ENCODE measurements at regions not wholly inside any gene's neighbourhood (a gene's known extent, or its start where the extent isn't known, plus 50 kb on each side); places are given as distances from the start of the nearest gene placed in this dataset.

DNA sequence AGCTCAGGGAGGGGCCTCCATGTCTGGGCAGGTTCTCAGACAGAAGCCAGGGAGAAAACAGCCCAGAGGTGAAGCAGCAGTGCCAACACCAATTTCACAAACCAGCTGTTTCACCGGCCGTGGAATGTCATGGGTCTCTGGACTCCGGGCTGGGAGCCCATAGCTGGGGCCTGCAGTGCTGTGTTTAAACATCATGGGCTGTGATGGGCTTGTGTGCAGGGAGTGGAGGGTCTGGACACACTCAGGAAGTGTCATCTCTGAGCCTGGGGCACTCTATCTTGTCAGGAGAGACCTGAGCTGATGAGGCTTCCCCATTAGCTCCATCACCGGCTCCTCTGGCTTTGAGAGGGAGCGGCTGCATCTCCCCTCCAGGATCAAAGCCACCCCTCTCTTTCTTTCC lies 173.6 kb upstream of the IGSF21 start:
- no peak for DNase-seq

DNA sequence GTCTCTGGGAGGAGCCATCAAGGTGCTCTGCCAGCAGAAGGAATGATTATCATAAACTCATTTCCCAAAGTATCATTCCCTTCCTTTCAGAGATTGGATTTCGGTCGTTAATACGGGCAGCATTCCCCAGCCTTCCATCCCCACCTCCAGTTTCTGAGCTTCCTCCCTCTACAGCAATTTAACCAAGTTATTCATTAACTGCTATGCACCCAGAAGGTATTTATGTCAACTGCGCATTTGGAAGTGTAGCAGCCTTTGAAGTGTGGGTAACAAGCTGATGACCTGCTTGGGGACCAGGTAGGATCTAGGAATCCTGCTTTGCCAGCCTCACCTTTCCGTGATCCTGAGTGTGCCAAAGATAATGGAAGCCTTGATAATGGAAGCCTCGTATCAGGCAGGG lies 172.4 kb upstream of the IGSF21 start:
- DNase-seq = no peak

DNA sequence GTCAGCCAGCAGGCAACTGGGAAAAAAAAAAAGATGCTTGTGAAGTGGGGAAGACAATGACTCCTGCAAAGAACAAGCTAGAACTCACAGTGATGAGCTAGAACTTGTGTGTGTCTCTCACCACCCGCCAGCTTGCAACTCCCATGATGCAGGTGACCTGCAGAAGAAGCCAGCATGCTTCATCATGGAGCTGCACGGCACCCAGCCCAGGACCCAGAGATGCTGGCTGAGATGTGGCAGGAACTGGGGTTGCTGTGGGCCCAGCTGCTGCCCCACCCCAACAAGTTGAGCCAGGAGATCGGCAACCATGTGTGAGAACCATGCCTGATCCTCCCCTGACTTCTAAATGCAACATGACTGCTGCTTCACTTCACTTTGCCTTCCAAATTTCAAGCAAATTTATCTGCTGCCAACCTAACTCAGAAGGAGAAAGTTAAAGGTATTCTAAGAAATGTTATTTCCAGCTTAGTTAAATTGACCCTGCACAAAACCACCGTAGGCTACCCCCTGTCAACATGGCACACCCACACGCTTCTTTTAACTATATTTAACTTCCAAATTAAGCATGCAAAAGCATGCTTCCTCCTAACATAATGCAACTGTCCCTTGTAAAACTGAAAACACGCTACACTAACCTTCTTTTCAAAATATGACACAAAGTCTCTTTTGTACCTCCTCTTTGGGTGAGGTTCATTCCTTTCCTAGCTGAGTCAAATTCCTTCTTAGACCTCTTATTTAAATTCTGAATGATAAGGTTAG lies 166.0 kb upstream of the IGSF21 start:
- DNase-seq = no peak

DNA sequence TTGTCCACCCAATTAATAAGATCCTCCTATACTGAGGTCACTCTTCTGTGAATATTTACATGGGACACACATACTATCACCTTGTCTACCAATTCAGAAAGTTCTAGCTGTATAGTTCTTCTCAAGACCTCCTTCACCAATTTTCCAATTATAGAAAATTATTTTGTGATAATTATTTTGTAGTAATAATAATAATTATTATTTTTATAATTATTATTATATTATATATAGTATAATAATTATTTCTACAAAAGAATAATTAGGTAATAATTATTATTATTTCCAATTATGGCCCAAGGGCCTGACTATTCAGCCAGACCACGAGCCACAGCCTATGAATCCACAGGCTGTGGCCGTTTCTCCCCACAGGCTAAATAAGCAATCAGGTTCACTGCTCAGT lies 164.1 kb upstream of the IGSF21 start:
- DNase-seq = no peak

DNA sequence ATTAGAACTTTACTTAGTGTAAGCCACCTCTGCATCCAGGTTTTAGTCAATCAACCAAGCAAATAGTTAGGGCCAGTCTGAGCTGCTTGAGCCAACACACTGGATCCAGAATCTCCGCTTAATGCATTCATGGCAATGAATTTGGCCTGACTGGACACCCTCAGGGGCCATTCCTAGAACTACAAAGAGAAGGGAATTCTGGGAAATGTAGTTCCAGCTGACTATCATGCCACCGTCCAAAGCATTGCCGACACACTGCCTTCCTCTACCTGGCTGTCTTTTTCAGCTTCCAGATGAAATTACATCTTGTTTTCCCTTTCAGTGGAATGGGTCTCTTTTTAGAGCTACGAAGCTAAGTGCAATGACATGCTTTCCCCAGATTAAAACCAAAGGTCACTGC lies 163.0 kb upstream of the IGSF21 start:
- DNase-seq = no peak

DNA sequence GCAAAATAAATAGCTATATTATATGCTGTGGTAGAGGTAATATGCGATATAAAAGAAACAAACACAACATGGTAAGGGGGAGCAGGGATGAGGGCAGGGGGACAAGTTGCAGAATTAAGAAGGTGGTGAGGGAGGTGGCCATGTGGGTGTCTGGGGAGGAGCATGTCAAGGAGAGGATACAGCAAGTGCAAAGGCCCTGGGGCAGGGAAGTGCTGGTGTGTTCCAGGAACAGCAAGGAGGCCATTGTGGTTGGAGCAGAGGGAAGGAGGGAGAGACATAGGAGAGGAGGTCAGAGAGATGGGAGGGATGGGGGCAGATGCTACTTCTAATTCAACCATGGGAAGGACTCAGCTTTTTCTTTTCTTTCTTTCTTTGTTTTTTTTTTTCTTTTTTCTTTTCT lies 161.2 kb upstream of the IGSF21 start:
- no peak for DNase-seq

DNA sequence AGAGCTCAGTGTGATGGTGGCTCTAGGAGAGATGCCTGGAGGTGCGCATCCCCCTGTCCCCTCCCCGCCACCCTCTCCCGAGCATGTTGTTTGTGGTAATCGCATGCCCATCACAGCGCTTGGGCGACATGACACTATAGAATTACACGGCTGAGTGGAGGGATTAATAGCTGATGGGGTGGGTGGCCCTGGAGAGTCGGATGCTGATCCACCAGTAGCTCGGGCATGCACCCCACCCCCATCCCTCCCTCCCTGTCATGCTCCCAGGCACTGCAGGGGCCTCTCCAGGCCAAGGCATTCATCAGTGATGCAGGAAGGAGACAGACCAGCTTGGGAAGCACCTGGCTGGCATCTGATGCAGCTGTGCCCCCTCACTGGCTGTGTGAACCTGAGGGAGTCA lies 159.0 kb upstream of the IGSF21 start:
- DNase-seq = no peak

DNA sequence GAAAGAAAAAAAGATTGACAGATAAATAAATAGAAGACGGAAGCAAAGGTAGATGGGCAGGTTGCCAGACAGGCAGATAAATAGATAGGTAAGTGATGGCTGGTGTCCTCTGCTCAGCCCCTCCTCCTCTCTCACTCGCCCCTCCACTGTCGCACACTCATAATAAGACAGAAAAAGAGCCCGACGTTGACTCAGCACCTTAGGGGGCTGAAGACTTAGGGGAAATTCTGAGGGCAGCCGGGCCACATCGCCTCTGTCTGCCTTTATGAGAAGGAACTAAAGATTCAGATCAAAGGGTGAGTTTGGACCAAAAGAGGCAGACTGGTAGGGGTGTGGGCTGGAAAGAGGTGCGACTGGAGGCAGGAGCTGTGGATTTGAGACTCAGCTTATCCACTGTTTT lies 158.1 kb upstream of the IGSF21 start:
- DNase-seq = no peak

DNA sequence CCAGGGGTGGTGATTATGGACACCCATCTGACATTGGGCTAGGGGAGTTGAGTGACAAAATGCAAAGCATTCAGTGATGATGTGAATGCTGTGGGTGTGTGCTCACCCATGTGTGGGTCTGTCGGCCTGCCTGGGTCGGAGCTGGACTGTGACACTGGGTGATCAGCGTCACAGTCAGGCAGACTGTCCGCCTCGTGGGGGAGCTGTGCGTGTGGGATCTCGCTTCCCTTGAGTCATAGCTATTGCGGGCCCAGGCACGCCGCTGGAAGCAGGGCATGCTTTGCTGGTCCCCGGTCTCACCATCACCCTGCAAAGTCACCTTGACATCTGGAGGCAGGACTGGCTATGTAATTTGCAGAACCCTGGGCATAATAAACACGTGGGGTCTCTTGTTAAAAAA lies 156.9 kb upstream of the IGSF21 start:
- DNase-seq = no peak

DNA sequence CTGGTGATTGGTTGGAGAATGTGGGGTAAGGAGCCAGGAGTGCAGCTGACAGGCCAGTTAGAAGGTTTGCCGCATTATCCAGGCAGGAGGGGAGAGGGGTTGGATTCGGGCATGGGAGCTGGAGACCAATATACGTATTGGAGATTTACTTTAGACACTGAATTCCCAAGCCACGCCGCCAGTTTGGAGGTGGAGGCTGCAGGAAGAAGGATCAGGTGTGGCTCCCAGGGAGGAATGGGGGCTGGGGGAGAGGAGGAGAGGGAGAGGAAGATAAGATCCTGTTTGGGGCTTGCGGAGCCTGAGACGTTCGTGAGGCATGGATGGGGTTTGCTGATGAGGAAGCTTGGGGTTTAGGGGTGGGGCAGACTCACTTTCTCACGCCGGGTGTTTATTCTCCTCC lies 155.1 kb upstream of the IGSF21 start:
- DNase-seq = no peak

DNA sequence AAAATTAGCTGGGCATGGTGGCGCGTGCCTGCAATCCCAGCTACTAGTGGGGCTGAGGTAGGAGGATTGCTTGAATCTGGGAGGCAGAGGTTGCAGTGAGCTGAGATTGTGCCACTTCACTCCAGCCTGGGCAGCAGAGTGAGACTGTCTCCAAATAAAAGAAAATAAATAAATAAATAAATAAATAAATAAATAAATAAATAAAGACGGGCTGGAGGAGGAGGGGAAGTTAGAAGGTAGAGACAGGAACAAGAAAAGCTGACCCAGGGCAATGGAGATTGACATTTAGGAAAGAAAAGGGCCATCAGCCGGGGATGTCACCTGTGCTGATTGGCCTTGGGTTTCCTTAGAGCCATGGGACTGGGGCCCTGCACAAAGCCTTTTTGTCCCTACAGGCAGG lies 153.7 kb upstream of the IGSF21 start:
- no peak for DNase-seq

DNA sequence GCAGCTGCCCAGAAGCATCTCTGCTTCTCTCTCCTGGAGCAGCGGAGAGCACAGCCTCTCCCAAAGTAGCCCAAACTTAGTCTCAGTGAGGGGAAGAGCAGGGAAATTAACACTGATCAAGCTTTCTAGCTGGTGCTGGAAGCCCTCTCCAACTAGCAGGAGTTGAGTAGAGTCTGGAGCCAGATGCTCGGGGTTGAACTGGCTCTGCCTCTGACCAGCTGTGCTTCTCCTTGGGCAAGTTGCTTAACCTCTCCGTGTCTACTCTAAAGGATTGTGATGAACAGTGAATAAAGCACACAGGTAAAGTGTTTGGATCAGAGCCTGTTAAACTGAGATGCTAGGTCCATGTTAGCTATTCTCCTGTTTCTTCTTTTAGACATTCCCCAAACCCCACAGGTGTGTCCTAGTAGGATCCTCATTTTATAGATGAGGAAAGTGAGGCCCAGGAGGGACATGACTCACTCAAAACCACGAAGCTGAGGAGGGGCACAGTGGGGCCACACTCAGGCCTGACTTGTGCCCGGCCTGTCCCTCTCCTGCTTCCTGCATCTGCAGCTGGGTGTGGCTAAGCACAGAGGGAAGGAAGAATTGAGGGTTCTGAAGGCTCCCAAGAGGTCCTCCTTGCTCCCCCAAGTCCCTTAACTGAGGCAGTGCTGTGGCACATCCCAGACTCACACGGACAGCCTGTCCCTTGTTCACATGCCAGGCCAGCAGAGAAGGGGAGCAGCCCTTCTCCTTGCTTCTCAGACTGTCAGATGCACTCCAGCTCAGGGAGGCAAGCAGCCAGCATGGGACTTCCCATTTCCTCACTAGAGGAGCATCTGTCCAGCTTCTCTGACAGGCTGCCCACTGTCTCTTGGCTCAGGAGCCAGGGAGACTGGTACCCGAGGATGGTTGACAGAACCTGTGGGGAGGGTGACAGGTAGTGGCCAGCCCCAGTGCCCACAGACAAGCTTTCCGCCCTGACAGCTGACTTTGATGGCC lies 152.0 kb upstream of the IGSF21 start:
- no peak for DNase-seq

DNA sequence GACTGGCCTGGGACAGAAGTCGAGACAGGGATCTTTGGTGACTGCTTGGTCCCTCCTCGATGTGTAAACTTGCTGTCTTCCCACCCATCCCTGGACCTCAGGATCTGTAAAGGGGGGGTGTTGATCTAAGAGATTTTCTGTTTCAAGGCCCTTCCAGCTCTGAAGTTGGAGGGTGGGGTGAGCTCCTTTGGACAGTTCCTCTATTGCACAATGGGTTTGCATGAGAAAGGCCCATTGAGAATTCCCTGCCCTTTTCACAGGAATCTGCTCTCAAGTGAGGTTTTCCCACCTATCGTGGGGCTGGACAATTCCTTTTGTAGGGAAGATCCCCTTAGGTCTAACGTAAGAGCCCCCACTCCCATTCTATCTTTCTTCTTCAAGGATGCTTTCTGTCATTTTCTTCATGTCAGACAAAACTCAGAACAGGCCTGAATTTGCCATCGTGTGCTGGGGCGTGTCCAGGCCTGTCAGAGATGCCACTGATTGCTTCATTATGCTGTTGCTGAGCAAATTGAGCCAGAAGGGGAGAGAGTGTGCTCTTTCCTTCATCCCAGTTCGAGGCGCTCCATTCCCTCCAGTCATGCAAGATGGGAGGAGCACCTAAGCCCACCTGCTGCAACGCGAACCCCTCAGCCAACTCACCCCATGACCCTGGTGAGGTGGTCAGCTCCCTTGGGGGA lies 149.9 kb upstream of the IGSF21 start:
- no peak for DNase-seq

DNA sequence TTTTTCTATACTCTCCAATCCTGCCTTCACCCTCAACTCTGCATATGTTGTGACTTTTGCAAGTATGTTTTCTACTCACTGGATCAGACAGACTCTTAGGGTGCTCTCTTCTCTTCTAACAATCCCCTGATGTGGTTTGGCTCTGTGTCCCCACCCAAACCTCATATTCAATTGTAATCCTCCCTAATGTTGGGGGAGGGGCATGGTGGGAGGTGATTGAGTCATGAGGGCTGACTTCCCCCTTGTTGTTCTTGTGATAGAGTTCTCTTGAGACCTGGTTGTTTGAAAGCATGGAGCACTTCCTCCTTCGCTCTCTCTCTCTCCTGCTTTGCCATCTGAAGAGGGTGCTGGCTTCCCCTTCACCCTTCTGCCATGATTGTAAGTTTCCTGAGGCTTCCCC lies 148.9 kb upstream of the IGSF21 start:
- no peak for DNase-seq

DNA sequence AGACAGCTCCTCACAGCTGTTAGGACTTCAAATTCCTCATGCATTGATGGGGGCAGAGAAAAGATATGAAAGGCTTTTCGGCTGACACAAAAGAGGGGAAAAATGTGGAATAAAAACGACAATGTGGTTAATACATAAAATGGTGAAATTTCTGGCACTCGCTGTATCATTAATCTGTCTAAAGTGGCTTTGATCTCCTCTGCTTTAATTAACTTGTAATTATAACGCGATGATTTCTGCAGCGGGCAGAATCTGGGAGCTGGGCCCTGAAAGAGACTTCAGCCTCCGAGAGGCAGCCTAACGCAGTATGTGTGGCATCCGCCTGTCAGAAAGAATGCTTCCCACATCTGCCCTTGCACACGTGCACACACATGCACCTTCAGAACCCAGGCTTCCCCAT lies 144.1 kb upstream of the IGSF21 start:
- no peak for DNase-seq

DNA sequence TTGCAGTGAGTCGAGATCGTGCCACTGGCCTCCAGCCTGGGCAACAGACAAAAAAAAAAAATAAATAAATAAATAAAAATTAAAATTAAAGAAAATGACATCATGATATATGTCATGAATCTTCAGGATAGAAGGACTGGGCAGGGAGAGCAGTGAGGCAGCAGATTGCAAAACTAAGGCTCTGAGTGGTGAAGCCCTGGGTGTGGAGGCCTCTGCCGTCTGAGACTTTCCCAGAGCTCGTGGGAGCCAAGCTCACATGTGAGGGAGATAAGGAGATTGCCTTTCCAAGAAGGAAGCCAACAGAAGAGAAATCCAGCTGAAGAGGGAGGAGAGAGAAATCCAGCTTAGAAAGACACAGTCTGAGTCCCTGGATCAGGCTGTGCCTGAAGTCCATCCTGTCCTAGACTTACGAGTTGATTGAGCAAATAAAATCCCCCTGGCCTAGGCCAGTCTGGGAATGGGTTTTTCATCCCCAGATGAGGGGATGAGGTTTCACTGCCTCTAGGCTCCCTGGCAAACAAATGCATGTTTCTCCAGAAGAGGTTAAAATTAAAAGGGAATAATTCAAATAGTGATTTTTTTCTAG lies 142.0 kb upstream of the IGSF21 start:
- DNase-seq = no peak

DNA sequence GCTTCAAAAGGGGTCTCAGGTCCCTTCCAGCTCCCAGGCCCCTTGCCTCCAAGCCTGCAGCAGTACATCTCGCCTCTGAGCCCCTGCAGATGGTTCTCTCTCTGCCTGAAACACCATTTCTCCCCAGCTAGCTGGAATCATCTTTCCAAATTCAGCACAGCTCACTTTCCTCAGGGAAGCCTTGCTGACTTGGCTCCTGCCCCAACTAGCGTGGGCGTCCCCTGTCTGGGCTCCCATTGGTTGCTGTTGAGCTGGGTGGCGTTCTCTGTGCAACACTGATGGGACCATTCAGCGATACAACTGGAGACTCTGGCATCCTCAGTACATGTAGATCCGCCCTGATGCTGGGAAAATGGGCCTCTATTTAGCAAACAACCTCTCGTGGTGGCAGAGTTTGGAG lies 141.3 kb upstream of the IGSF21 start:
- DNase-seq = no peak

DNA sequence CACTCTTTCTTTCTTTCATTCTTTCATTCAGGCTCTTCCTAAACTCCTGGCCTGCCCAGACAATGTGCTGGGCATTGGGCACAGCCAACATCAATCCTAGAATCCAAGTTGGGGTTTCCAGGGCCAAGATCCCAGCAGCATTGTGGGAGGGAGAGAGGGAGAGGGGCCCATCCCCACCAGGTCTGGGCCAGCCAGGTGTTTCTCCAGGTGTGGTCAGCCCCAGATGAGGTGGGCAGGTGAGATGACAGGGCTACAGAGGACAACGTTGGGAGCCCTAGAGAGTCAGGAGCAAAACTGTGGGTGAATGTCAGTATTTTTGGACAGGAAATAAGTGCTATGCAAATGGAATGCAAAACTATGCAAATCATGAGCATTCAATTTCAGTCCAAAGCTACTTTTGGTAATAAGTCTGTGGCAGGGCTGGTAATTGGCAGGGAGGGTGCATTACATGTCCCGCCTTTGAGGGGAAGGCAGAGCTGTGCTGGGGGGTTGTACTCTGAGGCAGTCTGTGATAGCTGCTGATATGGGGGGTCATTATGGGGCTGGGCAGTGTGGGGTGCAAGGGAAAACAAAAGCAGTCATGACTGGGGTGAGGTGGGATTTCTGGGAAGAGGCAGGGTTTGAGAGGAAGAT lies 139.9 kb upstream of the IGSF21 start:
- DNase-seq = no peak

DNA sequence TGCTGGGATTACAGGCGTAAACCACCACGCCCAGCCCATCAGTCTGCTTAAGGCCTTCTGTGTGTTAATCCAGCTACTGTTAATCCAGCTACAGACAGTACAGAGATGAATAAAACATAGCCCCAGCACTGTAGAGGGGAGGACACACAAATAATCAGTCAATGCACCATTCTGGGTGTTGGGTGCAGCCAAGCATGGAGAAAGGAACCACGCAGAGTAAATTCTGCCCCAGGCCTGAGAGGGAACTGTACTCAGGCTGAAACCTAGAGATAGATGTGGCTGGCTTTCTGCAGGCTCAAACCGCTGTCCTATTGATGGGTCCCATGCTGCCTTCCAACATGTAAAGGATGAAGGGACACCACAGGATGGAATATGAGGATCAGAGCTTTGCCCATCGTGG lies 136.8 kb upstream of the IGSF21 start:
- no peak for DNase-seq

DNA sequence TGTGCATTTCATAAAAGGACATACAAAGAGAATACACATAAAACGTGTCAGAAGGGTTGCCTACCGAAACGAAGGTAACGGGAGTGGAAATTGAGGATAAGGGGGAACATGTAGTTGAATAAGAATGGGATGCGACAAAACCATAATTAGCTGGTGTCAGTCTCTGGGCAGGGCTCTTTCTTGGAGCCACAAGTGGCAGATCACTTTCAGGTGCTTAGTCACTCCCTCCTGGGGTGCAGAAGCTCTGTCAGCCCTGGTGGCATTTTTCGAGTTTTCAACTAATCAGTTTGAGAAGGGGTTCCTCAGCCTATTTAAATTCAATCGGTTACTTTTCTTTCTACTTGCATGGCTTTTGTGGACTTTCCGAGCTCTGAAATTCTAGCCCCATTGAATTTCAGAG lies 133.9 kb upstream of the IGSF21 start:
- no peak for DNase-seq

DNA sequence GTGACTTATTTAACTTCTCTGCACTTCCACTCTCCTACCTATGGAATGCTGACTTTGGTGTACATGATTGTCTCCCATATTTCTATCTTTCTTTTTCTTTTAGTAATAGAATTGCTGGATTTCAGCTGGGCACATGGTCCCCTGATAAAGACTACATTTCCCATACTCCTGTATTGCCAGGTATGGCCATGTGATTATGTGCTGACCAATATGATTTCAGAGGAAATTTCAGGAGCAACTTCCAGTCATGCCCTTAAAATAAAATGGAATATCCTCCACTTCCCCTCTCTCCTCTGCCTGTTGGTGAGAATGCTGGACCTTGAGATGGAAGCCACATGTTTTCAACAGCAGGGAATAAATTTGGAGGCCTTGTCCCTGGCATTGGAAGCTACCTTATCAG lies 130.7 kb upstream of the IGSF21 start:
- no peak for DNase-seq

DNA sequence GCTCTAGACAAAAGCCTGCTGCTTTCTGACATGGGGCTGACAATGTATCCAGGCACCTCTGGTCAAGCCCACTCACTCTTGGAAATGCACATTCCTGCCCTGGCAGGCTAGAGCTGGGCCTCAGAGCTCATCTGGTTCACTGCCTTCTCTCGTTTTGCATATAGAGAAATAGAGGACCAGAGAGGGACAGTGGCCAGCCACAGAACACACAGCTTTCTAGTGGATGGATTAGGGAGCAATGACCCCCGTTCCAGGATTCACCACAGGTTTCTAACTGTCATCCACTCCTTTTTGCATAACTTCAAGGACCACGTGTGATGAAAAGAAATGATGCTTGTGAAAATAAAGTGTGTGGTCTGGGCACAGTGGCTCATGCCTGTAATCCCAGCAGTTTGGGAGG lies 129.6 kb upstream of the IGSF21 start:
- DNase-seq = no peak

DNA sequence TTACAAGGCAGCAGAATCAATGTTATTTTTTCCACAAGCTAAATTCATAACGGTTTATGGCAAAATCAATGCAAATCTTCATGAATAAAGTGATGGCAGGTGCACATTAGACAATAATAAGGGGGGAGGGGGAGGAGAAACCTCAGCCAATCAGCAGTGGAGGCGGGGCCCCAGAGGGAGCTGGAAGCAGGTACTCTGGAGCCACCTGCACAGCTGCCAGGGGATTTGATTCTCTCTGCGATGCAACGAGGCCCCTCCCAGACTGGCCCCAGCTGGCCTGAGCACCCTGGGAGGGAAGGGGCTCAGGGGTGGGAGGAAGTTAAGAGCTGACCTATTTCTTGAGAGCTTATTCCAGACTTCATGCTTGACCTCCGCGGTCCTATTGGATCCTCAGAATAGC lies 127.8 kb upstream of the IGSF21 start:
- DNase-seq = no peak

All from stimulated activated CD4-positive, alpha-beta T cell treated with anti-CD3 and anti-CD28 coated beads, Interleukin-2, amount 100 ng/mL, for 24 hours (primary cell).